Neural crest cell (in vitro differentiated cells): ENCODE measurements at regions not wholly inside any gene's neighbourhood (a gene's known extent, or its start where the extent isn't known, plus 50 kb on each side); places are given as distances from the start of the nearest gene placed in this dataset.

ENCODE experiments used
- DNase-seq: peaks from one replicate; pipeline ENCODE4 v3.0.0; 2021; ENCODE audit warnings: low read depth, mixed read lengths, low spot score
- H3K27ac Mint-ChIP-seq: one replicate; pipeline ENCODE4 v1.8.0; 2021; ENCODE audit warnings: mild to moderate bottlenecking, mixed read lengths; ENCODE audit not compliant: unreplicated experiment
- H3K27me3 Mint-ChIP-seq: 2 replicates; pipeline ENCODE4 v1.8.0; 2021; ENCODE audit warnings: low read depth, mild to moderate bottlenecking, mixed read lengths
- H3K36me3 Mint-ChIP-seq: 2 replicates; pipeline ENCODE4 v1.8.0; 2021; ENCODE audit warnings: low read depth, mild to moderate bottlenecking, mixed read lengths
- H3K4me1 Mint-ChIP-seq: 2 replicates; pipeline ENCODE4 v1.8.0; 2021; ENCODE audit warnings: mixed read lengths
- H3K4me3 Mint-ChIP-seq: one replicate; pipeline ENCODE4 v1.8.0; 2021; ENCODE audit warnings: mild to moderate bottlenecking, mixed read lengths
- H3K9me3 Mint-ChIP-seq: 2 replicates; pipeline ENCODE4 v1.8.0; 2021; ENCODE audit warnings: mixed read lengths
- TF ChIP-seq, protein P1 (sequence below): fragments of 200-600 bp; sonication (generic); conservative IDR thresholded peaks from 2 replicates; pipeline ENCODE4 v1.5.0; 2021; ENCODE audit warnings: antibody characterized with exemption, mild to moderate bottlenecking

DNA sequence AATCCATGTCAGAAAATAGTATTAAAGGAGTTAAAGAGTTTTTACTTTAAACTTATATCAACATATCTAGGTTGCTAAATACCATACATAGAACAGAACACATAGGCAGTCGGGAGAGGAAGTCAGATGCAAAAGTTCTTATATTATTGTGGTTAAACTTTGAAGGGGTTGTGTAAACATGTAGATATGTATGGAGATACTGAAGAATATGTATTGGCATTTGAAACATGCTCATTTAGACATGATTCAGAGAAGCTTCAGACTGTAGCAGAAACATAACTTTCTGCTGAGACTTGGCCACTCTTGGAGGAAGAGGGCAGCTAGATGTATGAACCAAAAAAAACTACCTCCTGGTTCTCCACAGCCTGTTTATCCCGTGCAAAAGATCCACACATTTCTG is 103.5 kb upstream of the FERD3L start:
- Mint-ChIP-seq H3K4me3 (no peak overlapping the region), H3K9me3 (no peaks in the 10 kb centered on the region), H3K4me1 (no peaks in the 10 kb centered on the region), H3K27ac (no peak overlapping the region), H3K36me3 (no peaks in the 10 kb centered on the region), H3K27me3 (no peaks in the 10 kb centered on the region)
- TF ChIP-seq, protein P1, sequence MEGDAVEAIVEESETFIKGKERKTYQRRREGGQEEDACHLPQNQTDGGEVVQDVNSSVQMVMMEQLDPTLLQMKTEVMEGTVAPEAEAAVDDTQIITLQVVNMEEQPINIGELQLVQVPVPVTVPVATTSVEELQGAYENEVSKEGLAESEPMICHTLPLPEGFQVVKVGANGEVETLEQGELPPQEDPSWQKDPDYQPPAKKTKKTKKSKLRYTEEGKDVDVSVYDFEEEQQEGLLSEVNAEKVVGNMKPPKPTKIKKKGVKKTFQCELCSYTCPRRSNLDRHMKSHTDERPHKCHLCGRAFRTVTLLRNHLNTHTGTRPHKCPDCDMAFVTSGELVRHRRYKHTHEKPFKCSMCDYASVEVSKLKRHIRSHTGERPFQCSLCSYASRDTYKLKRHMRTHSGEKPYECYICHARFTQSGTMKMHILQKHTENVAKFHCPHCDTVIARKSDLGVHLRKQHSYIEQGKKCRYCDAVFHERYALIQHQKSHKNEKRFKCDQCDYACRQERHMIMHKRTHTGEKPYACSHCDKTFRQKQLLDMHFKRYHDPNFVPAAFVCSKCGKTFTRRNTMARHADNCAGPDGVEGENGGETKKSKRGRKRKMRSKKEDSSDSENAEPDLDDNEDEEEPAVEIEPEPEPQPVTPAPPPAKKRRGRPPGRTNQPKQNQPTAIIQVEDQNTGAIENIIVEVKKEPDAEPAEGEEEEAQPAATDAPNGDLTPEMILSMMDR, result no peak
- DNase-seq, result no peak

DNA sequence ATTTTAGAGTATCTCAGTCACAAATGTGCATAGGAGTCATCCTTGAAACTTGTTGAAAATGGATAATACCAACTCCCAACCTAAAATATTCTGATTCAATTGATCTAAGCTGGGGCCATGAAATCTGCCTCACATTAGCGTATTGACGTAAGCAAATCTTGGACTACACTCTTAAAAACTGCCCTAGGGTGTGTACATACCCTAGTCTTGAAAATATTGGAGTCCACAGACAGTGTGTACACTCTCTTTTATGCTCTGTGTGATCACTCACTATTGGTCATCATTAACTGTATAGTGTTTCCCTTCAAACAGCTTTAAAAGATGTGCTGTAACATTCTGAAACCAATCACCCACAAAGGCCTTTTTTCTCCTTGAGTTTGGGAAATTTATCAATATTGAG is 102.9 kb upstream of the FERD3L start:
- H3K36me3 Mint-ChIP-seq, result no peaks in the 10 kb centered on the region
- H3K27ac Mint-ChIP-seq, result no peak overlapping the region
- H3K27me3 Mint-ChIP-seq, result no peaks in the 10 kb centered on the region
- DNase-seq, result no peak
- TF ChIP-seq, protein P1, result no peak
- H3K4me3 Mint-ChIP-seq, result no peak overlapping the region
- no peaks in the 10 kb centered on the region for H3K4me1 Mint-ChIP-seq
- H3K9me3 Mint-ChIP-seq, result peaks cover under 1% of the 10 kb centered on the region

DNA sequence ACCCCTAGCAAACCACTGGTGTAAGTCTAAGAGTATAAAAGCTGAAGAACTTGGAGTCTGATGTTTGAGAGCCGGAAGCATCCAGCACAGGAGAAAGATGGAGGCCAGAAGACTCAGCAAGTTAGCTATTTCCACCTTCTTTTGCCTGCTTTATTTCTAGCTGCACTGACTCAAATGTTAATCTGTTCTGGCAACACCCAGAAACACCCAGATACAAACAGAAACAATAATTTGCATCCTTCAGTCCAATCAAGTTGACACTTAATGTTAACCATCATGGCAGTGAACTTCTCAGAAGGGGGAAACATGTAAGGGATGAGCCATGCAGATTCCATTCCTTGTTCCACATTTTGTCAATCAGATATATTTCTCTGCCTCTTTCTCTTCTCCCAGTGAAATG is 101.8 kb upstream of the FERD3L start:
- Mint-ChIP-seq H3K4me1 (no peaks in the 10 kb centered on the region), H3K9me3 (peaks cover 3% of the 10 kb centered on the region), H3K36me3 (no peaks in the 10 kb centered on the region), H3K27ac (no peak overlapping the region), H3K27me3 (no peaks in the 10 kb centered on the region), H3K4me3 (no peak overlapping the region)
- DNase-seq, result no peak
- TF ChIP-seq, protein P1, result no peak

DNA sequence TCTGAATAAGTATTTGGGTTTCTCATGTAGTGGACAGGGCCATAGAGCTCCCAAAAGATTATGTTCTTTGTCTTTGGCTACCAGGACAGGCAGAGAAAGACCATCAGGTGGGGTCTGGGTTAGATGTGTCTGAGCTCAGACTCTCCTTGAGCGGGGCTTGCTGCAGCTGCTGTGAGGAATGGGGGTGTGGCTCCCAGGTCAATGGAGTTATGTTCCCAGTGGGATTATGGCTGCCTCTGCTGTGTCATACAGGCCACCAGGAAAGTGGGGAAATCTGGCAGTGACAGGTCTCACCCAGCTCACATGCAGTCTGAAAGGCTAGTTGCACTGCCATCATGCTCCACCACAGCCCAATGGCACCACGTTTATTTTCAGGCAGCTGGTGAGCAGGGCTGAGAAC is 97.0 kb upstream of the FERD3L start:
- Mint-ChIP-seq H3K9me3 (peaks cover 18% of the 10 kb centered on the region), H3K27me3 (no peaks in the 10 kb centered on the region), H3K4me1 (no peaks in the 10 kb centered on the region), H3K36me3 (peaks cover 5% of the 10 kb centered on the region), H3K4me3 (no peak overlapping the region), H3K27ac (peak overlapping the region; percentile 4)
- no peak for DNase-seq
- TF ChIP-seq, protein P1, result no peak

DNA sequence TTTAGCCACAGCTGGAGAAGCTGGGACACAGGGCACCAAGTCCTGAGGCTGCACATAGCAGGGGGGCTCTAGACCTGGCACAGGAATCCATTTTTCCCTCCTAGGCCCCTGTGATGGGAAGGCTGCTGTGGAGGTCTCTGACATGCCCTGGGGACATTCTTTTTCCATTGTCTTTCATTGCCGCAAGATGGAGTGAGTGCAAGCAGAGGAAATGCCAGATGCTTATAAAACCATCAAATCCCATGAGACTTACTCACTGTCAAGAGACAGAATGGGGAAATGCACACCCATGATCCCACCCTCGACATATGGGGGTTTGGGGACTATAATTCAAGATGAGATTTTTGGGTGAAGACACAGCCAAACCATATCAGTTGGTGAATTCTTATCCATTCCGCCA is 94.7 kb upstream of the FERD3L start:
- Mint-ChIP-seq H3K36me3 (peaks cover 12% of the 10 kb centered on the region), H3K4me1 (no peaks in the 10 kb centered on the region), H3K27me3 (no peaks in the 10 kb centered on the region), H3K4me3 (no peak overlapping the region), H3K9me3 (peaks cover 23% of the 10 kb centered on the region), H3K27ac (no peak overlapping the region)
- TF ChIP-seq, protein P1, result no peak
- DNase-seq, result no peak

DNA sequence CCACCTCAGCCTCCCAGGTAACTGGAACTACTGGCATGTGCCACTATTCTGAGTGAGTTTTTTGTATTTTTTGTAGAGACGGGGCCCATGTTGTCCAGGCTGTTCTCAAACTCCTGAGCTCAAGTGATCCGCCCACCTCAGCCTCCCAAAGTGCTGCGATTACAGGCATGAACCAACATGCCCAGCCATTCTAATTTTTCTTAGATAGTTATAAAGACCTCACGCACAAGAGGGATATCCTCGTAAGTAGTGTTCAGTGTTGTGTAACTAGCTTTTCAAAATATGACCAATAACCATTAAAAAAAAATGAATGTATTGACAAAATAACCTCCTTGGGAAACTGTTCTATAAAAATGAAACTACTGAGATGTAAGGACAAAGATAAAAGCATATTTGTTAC is 90.5 kb upstream of the FERD3L start:
- no peak for DNase-seq
- Mint-ChIP-seq H3K27ac (no peak overlapping the region), H3K4me3 (no peak overlapping the region), H3K36me3 (peaks cover 14% of the 10 kb centered on the region), H3K27me3 (no peaks in the 10 kb centered on the region), H3K4me1 (no peaks in the 10 kb centered on the region), H3K9me3 (peaks cover 21% of the 10 kb centered on the region)
- TF ChIP-seq, protein P1, result no peak
